DND-41 (cell line): ENCODE measurements at regions not wholly inside any gene's neighbourhood (a gene's known extent, or its start where the extent isn't known, plus 50 kb on each side); places are given as distances from the start of the nearest gene placed in this dataset.

Source experiments
- CTCF ChIP-seq: IDR thresholded peaks from 2 replicates; pipeline ENCODE4 v1.5.1; 2012; ENCODE audit warnings: borderline replicate concordance, low read length, moderate library complexity, mild to moderate bottlenecking; ENCODE audit not compliant: poor library complexity, severe bottlenecking; ENCODE audit errors: extremely low read depth
- EZH2 ChIP-seq: IDR thresholded peaks from 3 replicates; pipeline ENCODE4 v1.6.1; 2012; ENCODE audit warnings: borderline replicate concordance, low read depth, mild to moderate bottlenecking, moderate library complexity, low read length, inconsistent platforms; ENCODE audit not compliant: severe bottlenecking

- TF ChIP-seq CTCF (no peak), EZH2 (no peak)
Observed at GRCh38 chr1:224052772-224053171, 61.1 kb upstream of the FBXO28 start.
